HG02571 (cell line): ENCODE measurements at regions not wholly inside any gene's neighbourhood (a gene's known extent, or its start where the extent isn't known, plus 50 kb on each side); places are given as distances from the start of the nearest gene placed in this dataset.
A peak's percentile ranks its signal among the peaks of the same experiment; 100 is the strongest.
"Not testable (repeated sequence)": the region's sequence is repeated elsewhere in the genome, so short reads cannot be mapped to it uniquely, and the experiment has no call there.

Experiments used
- ATAC-seq: cut with Tn5 transposase; IDR thresholded peaks from one replicate; pipeline ENCODE4 v1.9.1; 2021; ENCODE audit warnings: mild to moderate bottlenecking, moderate library complexity; ENCODE audit not compliant: unreplicated experiment

- no peak for ATAC-seq
Measured at GRCh38 chr10:32217216-32217615, 129.7 kb downstream of the EPC1 start.

GRCh38 chr10:32213838-32214237 lies 133.1 kb downstream of the EPC1 start:
- not testable (repeated sequence) for ATAC-seq

- ATAC-seq, result no peak
Measured at GRCh38 chr10:32211046-32211363, 136.0 kb downstream of the EPC1 start.

DNA sequence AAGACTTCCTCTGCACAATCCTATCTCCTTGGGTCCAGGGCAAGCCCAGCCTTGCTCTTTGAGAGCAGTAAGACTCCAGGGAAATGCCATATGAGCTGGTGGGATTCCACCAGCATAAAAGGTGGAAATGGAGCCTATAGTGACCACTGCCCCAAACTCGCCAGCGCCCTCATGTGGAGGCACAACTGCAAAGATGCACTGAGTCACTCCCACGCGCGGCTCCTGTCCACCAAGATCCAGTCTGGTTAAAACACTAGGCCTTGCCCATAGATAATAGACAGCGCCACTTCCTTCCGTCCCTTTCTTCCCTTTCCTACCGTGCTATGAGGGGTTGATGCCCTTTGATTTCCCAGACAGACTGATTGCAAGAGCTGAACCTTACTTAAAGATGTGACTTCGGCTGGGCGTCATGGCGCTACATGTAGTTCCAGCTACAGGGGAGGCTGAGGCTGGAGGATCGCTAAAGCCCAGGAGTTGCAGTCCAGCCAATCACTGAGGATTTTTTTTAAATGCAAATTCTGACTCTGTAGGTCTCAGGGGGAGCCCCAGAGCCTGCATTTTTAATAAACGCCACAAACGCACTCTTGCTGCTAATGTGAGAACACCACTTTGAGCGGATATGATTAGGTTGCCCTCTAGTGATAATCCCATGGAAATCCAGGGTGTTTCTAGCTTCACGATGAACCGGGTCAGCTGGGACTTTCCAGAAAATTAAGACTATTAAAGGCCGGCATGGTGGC lies 136.5 kb downstream of the EPC1 start:
- no peak for ATAC-seq

DNA sequence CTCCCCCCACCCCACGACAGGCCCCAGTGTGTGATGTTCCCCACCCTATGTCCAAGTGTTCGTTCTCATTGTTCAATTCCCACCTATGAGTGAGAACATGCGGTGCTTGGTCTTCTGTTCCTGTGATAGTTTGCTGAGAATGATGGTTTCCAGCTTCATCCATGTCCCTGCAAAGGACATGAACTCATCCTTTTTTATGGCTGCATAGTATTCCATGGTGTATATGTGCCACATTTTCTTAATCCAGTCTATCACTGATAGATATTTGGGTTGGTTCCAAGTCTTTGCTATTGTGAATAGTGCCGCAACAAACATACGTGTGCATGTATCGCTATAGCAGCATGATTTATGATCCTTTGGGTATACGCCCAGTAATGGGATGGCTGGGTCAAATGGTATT lies 139.0 kb downstream of the EPC1 start:
- not testable (repeated sequence) for ATAC-seq

GRCh38 chr10:32207544-32207943 lies 139.4 kb downstream of the EPC1 start:
- ATAC-seq, result no peak

GRCh38 chr10:32205670-32206069 lies 141.3 kb downstream of the EPC1 start:
- no peak for ATAC-seq

GRCh38 chr10:32204606-32205005 lies 142.4 kb downstream of the EPC1 start:
- no peak for ATAC-seq

DNA sequence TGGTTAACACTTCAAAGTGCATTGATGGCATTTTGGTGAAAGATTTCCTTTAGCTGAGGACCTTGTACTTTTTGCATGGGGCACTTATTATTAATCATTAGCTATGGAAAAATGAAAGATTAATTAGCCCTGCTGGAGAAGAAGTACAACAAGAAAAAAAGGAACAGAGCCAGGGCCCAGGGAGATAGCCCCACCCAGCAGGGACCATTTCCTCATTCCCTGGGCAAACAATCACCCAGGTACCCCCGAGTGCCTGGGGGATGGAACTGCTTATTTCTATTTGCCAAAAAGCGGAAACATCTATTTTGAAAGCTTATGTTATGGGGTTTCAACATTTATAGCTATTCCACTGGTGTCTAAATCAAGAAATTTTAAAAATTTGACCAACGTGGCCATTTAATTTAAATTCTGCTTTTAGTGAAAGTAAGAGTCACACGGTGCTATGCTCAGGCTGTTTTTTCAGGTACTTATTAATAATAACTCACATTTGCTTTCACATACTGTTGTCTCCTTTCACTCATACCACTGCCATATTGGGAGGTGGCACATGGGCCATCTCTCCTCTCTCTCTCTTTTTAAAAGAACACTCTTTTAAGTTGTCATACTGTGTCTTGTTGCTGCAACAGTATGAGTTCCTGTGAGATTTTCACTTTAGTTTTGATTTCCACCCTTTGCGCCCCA lies 143.6 kb upstream of the KIF5B start:
- ATAC-seq, result no peak

DNA sequence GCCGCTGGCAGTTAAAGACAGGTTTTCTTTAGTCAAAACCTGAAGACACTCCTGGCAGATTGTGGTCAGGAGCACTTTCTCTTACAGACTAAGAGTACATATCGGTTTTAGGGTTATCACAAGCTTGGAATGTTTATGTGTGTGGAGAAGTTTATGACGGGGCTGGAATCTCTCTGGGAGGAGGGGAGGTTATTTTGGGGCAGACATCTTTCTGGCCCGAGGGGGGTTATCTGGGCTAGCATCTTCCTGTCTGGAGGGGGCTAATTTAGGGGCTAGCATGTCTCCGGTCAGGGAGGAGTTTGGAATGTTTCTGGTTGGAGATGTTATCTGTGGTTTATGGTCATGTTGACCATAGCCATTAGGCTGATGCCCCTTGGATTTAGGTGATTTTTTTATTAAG lies 141.2 kb upstream of the KIF5B start:
- ATAC-seq, result no peak

- peak; percentile 65 for ATAC-seq
Measured at GRCh38 chr10:32190890-32191491, 134.8 kb upstream of the KIF5B start.

- no peak for ATAC-seq
Measured at GRCh38 chr10:32189400-32190084, 133.3 kb upstream of the KIF5B start.

- not testable (repeated sequence) for ATAC-seq
Measured at GRCh38 chr10:32188601-32189000, 132.4 kb upstream of the KIF5B start.

DNA sequence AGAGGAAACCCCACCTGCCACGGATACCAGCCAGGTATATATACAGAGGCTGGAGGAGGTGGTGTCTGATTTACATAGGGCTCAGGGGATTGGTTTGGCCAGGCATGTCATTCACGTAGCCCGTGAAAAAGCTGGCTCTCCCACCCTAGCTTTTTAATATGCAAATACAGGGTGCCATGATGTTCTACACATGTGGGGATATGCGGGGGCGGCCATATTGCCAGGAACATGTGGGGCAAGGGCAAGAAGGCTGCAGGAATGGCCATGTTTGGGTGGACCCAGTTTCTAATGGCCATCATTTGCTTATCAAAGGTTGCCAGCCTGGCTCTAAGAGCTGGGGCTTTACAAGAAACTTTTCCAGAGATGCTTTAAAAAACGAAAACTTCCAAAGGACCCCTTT lies 131.5 kb upstream of the KIF5B start:
- no peak for ATAC-seq

DNA sequence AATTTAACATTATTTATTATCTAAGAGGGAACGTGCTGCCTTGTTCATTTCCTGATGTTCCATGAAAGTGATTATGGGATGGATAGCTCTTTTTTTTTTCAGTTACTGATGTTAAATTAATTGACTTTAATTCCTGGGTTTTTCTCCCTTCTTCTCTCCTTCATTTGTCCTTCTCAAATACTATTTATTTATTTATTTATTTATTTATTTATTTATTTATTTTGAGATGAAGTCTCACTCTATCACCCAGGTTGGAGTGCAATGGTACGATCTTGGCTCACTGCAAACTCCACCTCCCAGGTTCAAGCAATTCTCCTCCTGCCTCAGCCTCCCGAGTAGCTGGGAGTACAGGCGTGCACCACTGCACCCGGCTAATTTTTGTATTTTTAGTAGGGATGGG lies 127.4 kb upstream of the KIF5B start:
- not testable (repeated sequence) for ATAC-seq

- ATAC-seq, result no peak
Measured at GRCh38 chr10:32182476-32182875, 126.3 kb upstream of the KIF5B start.

- no peak for ATAC-seq
Measured at GRCh38 chr10:32180390-32181280, 124.4 kb upstream of the KIF5B start.

DNA sequence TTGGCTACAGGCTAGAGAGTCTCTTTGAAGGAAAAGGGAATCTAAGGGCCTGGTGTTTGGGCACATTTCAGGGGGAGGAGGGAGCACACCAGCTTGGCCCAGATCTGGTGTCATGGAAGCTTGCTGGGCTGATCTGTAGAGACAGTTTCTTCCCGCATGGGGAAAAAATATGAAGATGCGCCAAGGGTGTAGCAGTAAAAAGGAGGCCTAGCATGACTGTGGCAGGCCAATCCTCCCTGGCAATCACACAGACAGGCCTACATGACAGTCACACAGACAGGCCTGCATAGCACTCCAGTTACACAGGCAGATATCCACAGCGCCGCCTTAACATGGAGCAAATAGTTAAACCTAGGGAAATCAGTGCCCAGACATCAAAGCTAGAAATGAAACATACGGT lies 123.6 kb upstream of the KIF5B start:
- ATAC-seq, result no peak

- ATAC-seq, result not testable (repeated sequence)
Measured at GRCh38 chr10:32177594-32177993, 121.4 kb upstream of the KIF5B start.

- ATAC-seq, result no peak
Measured at GRCh38 chr10:32175629-32176028, 119.4 kb upstream of the KIF5B start.
